Caco-2 (cell line): ENCODE measurements at regions not wholly inside any gene's neighbourhood (a gene's known extent, or its start where the extent isn't known, plus 50 kb on each side); places are given as distances from the start of the nearest gene placed in this dataset.

Experiments used
- BruUV-seq: library from RNA; stranded (reverse); fragments of 400-500 nt; replicated peaks from 2 replicates; lab custom pipeline; 2021; lab: Mats Ljungman, UMichigan
- CTCF ChIA-PET: fragments of 300-600 bp; sonication (Branson Sonifier 250); formaldehyde crosslinking; loops from one replicate; lab custom pipeline; 2022; ENCODE audit warnings: antibody characterized with exemption; lab: Charles Lee
- POLR2A ChIA-PET: fragments of 300-600 bp; sonication (Branson Sonifier 250); formaldehyde crosslinking; loops from one replicate; lab custom pipeline; 2022; ENCODE audit warnings: antibody characterized with exemption; lab: Charles Lee
- DNase-seq, 2 experiments: peaks; one replicate each; pipeline versions ENCODE4 v3.0.0 to v3.0.0-alpha.2; 2020 to 2022
- H3K27me3 ChIP-seq: replicated peaks from 2 replicates; pipeline ENCODE4 v1.6.0; 2011; ENCODE audit warnings: low read length; ENCODE audit not compliant: control insufficient read depth, insufficient read depth
- H3K36me3 ChIP-seq: 2 replicates; pipeline ENCODE4 v1.5.1; 2011; ENCODE audit warnings: low read length; ENCODE audit not compliant: control insufficient read depth, insufficient read depth
- H3K4me1 ChIP-seq: fragments of 250-450 bp; sonication (Bioruptor Pico); 2 replicates; pipeline ENCODE4 v1.5.1; 2020; ENCODE audit warnings: mild to moderate bottlenecking
- H3K4me3 ChIP-seq: 2 replicates; pipeline ENCODE4 v1.5.1; 2011; ENCODE audit warnings: low read depth, mild to moderate bottlenecking, control low read depth, low read length
- H3K9me3 ChIP-seq: fragments of 250-450 bp; sonication (Bioruptor Pico); 2 replicates; pipeline ENCODE4 v1.5.1; 2020; ENCODE audit warnings: mild to moderate bottlenecking, moderate library complexity
- H3K27ac Mint-ChIP-seq: one replicate; pipeline ENCODE4 v1.8.0; 2022; ENCODE audit warnings: mixed read lengths; ENCODE audit not compliant: unreplicated experiment
- H3K27me3 Mint-ChIP-seq: one replicate; pipeline ENCODE4 v1.8.0; 2022; ENCODE audit warnings: mixed read lengths; ENCODE audit not compliant: insufficient read depth, unreplicated experiment
- H3K36me3 Mint-ChIP-seq: one replicate; pipeline ENCODE4 v1.8.0; 2022; ENCODE audit warnings: mild to moderate bottlenecking, mixed read lengths; ENCODE audit not compliant: insufficient read depth, unreplicated experiment
- H3K4me1 Mint-ChIP-seq: one replicate; pipeline ENCODE4 v1.8.0; 2022; ENCODE audit warnings: low read depth, mixed read lengths; ENCODE audit not compliant: unreplicated experiment
- H3K4me3 Mint-ChIP-seq: one replicate; pipeline ENCODE4 v1.8.0; 2022; ENCODE audit warnings: mild to moderate bottlenecking, moderate library complexity, mixed read lengths; ENCODE audit not compliant: unreplicated experiment
- H3K9me3 Mint-ChIP-seq: one replicate; pipeline ENCODE4 v1.8.0; 2022; ENCODE audit warnings: mixed read lengths; ENCODE audit not compliant: unreplicated experiment
- intact Hi-C: fragments of 100-400 bp; cut with micrococcal nuclease; formaldehyde crosslinking; loops from one replicate; pipeline ENCODE4 v1.10.0; 2022; ENCODE audit not compliant: unreplicated experiment
- TF ChIP-seq, protein P1 (sequence below), 2 experiments: fragments of 200-600 bp in 1 of 2; IDR thresholded peaks; 1 replicate in 1 of 2; 2 replicates in 1 of 2; pipeline versions ENCODE4 v1.5.1 to v1.8.0; 2011 to 2022; ENCODE audit warnings: antibody characterized with exemption in 1 of 2, control low read depth in 1 of 2, inconsistent platforms in 1 of 2, low read depth in 1 of 2, low read length in 1 of 2, mild to moderate bottlenecking in 1 of 2, moderate library complexity in 1 of 2; ENCODE audit not compliant: insufficient read depth in 1 of 2, severe bottlenecking in 1 of 2, unreplicated experiment in 1 of 2

DNA sequence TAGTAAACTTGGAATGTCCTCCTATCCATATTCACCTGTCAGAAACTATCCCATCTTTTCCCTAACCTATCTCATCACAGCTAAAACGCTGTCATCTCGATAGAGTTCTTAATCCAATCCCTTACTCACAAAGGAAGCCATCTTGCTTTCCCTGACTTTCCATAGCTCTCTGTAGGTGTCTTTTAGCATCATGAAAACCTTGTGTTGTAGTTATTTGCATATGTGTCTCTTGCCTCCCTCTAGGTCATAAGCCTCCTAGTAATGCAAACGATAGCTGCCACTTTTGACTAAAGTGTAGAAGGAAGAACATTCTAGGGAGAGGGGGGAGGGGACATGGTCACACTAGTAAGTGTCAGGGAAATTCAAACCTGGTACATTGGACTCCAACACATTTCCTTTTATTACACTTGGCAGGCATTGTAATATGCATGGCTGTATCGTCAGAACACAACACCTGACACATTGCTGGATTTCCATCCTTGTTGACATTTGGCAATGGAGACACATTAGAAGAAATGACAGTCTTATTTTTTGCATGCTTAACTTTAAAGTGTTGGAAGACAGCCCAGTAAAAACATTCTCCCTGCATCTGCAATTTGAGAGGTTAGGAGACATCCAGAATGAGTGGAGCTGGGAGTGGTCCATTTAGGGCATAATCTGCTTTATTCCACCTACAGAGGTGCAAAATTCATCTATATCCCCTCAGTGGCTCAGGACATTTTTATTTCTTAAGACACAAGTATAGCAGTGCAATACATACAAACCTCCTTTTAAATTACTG, 283.4 kb downstream of the HAO1 start:
- TF ChIP-seq, protein P1, sequence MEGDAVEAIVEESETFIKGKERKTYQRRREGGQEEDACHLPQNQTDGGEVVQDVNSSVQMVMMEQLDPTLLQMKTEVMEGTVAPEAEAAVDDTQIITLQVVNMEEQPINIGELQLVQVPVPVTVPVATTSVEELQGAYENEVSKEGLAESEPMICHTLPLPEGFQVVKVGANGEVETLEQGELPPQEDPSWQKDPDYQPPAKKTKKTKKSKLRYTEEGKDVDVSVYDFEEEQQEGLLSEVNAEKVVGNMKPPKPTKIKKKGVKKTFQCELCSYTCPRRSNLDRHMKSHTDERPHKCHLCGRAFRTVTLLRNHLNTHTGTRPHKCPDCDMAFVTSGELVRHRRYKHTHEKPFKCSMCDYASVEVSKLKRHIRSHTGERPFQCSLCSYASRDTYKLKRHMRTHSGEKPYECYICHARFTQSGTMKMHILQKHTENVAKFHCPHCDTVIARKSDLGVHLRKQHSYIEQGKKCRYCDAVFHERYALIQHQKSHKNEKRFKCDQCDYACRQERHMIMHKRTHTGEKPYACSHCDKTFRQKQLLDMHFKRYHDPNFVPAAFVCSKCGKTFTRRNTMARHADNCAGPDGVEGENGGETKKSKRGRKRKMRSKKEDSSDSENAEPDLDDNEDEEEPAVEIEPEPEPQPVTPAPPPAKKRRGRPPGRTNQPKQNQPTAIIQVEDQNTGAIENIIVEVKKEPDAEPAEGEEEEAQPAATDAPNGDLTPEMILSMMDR (IDR thresholded peaks at IDR 0.05; ENCODE audit: insufficient read depth in 1 of 2, low read depth in 1 of 2, low read length in 1 of 2, severe bottlenecking in 1 of 2, unreplicated experiment in 1 of 2) = no peak
- Histone ChIP-seq H3K4me1 (no peaks in the 10 kb centered on the region), H3K4me3 (no peak overlapping the region), H3K27me3 (no peaks in the 10 kb centered on the region), H3K9me3 (no peaks in the 10 kb centered on the region), H3K36me3 (no peaks in the 10 kb centered on the region)
- intact Hi-C loops = no loop called here
- no peak for DNase-seq
- H3K27me3 Mint-ChIP-seq = peaks cover 6% of the 10 kb centered on the region
- POLR2A ChIA-PET = no interaction called here
- no TSS peak for BruUV-seq
- no peak overlapping the region for H3K4me3 Mint-ChIP-seq
- CTCF ChIA-PET = no interaction called here
- H3K36me3 Mint-ChIP-seq = no peaks in the 10 kb centered on the region
- no peak overlapping the region for H3K27ac Mint-ChIP-seq
- no peaks in the 10 kb centered on the region for H3K9me3 Mint-ChIP-seq
- no peaks in the 10 kb centered on the region for H3K4me1 Mint-ChIP-seq

DNA sequence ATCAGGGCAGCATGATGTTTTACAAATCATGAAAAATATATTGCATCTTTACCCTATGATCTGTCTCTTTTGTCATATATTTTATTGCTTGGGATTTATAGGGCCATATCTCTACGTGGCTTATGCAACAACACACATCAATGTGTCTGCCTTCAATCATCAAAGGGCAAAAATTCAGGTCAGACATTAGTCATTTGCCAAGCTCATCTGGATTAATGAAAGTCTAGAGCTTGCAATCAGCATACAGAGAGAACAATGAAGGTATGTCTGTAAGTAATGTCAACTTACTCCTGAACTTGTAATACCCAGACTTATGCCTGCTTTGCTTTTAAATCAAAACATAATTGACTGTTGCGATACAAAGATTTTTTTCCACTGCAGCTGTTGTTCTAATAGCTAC, 282.7 kb downstream of the HAO1 start:
- POLR2A ChIA-PET = no interaction called here
- no peak for DNase-seq
- no peaks in the 10 kb centered on the region for H3K4me1 ChIP-seq
- H3K36me3 ChIP-seq = no peaks in the 10 kb centered on the region
- H3K36me3 Mint-ChIP-seq = no peaks in the 10 kb centered on the region
- intact Hi-C loops = no loop called here
- H3K27ac Mint-ChIP-seq = no peak overlapping the region
- TF ChIP-seq, protein P1 (IDR thresholded peaks at IDR 0.05; ENCODE audit: insufficient read depth in 1 of 2, low read depth in 1 of 2, low read length in 1 of 2, severe bottlenecking in 1 of 2, unreplicated experiment in 1 of 2) = no peak
- H3K27me3 Mint-ChIP-seq = peaks cover 6% of the 10 kb centered on the region
- no peaks in the 10 kb centered on the region for H3K4me1 Mint-ChIP-seq
- CTCF ChIA-PET = no interaction called here
- no TSS peak for BruUV-seq
- H3K27me3 ChIP-seq = no peaks in the 10 kb centered on the region
- H3K4me3 ChIP-seq = no peak overlapping the region
- H3K9me3 Mint-ChIP-seq = no peaks in the 10 kb centered on the region
- H3K9me3 ChIP-seq = no peaks in the 10 kb centered on the region
- H3K4me3 Mint-ChIP-seq = no peak overlapping the region

DNA sequence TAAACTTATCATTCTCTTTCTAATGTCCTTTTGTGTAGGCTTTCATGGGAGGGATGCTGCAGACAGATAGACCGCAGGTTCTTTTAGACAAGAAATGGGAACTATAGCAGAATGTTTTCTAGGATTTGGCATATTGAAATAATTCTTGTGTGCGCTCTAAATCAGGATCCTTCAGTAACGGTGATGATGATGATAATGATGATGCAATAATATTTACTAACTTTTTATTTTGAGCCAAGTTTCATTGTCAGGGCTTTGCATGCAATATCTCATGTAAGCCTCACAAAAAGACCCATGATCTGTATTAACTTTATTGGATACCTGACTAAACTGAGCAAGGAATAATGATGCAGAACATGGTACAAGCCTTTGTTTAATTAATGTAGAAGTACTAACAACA, 280.1 kb downstream of the HAO1 start:
- Mint-ChIP-seq H3K27me3 (peaks cover 4% of the 10 kb centered on the region), H3K27ac (no peak overlapping the region), H3K9me3 (no peaks in the 10 kb centered on the region), H3K4me3 (no peak overlapping the region), H3K36me3 (no peaks in the 10 kb centered on the region), H3K4me1 (no peaks in the 10 kb centered on the region)
- no peaks in the 10 kb centered on the region for H3K36me3 ChIP-seq
- DNase-seq = no peak
- TF ChIP-seq, protein P1 (IDR thresholded peaks at IDR 0.05; ENCODE audit: insufficient read depth in 1 of 2, low read depth in 1 of 2, low read length in 1 of 2, severe bottlenecking in 1 of 2, unreplicated experiment in 1 of 2) = no peak
- no peaks in the 10 kb centered on the region for H3K27me3 ChIP-seq
- H3K4me1 ChIP-seq = no peaks in the 10 kb centered on the region
- POLR2A ChIA-PET = no interaction called here
- CTCF ChIA-PET = no interaction called here
- H3K4me3 ChIP-seq = no peak overlapping the region
- BruUV-seq = no TSS peak
- intact Hi-C loops = no loop called here
- no peaks in the 10 kb centered on the region for H3K9me3 ChIP-seq
